ENCODE measurements at regions not wholly inside any gene's neighbourhood (a gene's known extent, or its start where the extent isn't known, plus 50 kb on each side); places are given as distances from the start of the nearest gene placed in this dataset.
"Not testable (repeated sequence)": the region's sequence is repeated elsewhere in the genome, so short reads cannot be mapped to it uniquely, and the experiment has no call there.

DNA sequence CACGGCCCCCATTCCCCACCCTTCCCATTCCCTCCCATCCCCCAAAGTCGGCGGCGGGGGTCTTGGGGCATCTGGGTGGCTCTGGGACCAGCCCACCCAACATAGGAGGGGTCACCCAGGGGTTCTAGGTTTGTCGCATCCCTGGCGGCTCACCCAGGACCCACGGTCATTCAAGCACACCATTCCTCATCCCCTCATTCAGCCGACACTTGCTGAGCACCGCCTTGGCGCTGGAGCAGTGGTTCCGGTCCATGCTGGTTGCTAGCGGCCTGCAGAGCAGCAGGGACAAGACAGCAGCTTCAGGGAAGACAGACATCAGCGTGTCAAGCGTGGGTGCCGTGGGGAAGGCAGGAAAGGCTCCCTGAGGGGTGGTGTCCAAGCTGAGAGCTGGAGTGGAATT, 50.5 kb upstream of the OTOS start:
- Mint-ChIP-seq H3K9me3 (peaks cover 12% of the 10 kb centered on the region), H3K4me1 (ENCODE audit: low read depth) (no peaks in the 10 kb centered on the region), H3K36me3 (ENCODE audit: low read depth) (no peaks in the 10 kb centered on the region), H3K4me3 (no peak overlapping the region), H3K27ac (no peak overlapping the region), H3K27me3 (ENCODE audit: low read depth) (no peaks in the 10 kb centered on the region)

DNA sequence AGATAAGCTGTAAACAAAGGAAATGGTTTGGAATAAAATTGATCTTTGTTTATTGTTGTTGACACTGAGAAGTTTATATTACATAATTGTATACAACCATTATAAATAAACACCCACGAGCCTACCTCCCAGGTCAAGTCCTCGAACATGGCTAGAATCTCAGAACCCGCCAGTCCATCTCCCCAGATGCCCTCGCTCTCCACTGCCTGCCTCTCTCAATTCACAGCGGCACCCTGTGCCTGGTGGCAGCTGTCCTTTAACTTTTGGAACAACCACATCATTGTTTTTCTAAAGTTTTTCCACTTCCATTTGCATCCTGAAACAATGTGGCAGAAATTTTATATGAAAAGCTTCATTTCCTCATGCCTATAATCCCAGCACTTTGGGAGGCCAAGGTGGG, 52.2 kb upstream of the OTOS start:
- Mint-ChIP-seq H3K27me3 (ENCODE audit: low read depth) (no peaks in the 10 kb centered on the region), H3K27ac (no peak overlapping the region), H3K4me1 (ENCODE audit: low read depth) (no peaks in the 10 kb centered on the region)

DNA sequence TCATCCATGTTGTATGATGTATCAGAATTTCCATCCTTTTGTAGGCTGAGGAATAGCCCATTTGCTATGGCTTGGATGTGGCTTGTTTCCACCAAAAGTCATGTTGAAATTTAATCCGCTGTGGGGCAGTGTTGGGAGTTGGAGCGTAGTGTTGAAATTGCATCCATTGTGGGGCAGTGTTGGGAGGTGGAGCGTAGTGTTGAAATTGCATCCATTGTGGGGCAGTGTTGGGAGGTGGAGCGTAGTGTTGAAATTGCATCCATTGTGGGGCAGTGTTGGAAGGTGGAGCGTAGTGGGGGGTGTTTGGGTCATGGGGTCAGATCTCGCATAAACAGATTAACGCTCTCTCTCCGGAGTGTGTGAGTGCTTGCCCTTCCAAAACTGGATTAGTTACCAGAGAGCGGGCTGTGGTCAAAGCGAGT, 53.9 kb upstream of the OTOS start:
- not testable (repeated sequence) for H3K4me3 Mint-ChIP-seq; H3K27me3 Mint-ChIP-seq (ENCODE audit: low read depth); H3K27ac Mint-ChIP-seq; H3K36me3 Mint-ChIP-seq (ENCODE audit: low read depth); H3K9me3 Mint-ChIP-seq; H3K4me1 Mint-ChIP-seq (ENCODE audit: low read depth)

More for the DNA sequence above, 52.2 kb upstream of the OTOS start:
- Mint-ChIP-seq H3K9me3 (peaks cover 7% of the 10 kb centered on the region), H3K4me3 (no peak overlapping the region), H3K36me3 (ENCODE audit: low read depth) (no peaks in the 10 kb centered on the region)

DNA sequence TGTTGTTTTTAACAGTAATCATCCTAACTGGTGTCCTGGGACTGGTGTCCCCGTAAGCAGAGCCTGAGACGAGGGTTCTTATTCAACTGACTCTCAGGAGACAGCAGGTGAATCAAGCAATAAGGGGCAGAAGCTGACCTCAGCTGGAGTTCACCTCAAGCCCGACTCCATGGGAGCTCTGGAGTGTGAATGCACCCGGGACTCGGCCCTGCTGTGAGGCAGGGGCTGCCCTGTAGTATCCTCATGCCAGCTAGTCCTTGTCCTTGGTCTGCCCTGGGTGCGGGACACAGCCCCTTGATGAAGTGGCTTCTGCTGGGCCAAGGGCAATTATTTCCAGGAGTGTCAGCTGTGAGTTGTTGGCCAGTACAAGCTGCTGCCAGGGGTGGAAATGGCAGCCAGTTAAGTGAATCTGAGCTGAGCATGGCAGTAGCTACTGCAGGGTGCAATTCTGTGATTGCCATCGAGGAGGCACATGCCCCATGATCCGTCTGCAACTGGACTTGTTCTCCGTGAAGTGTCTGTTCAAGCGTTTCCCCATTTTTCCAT, 54.9 kb upstream of the OTOS start:
- Mint-ChIP-seq H3K4me1 (ENCODE audit: low read depth) (no peaks in the 10 kb centered on the region), H3K4me3 (no peak overlapping the region), H3K9me3 (no peaks in the 10 kb centered on the region), H3K27me3 (ENCODE audit: low read depth) (no peaks in the 10 kb centered on the region), H3K36me3 (ENCODE audit: low read depth) (no peaks in the 10 kb centered on the region), H3K27ac (no peak overlapping the region)

DNA sequence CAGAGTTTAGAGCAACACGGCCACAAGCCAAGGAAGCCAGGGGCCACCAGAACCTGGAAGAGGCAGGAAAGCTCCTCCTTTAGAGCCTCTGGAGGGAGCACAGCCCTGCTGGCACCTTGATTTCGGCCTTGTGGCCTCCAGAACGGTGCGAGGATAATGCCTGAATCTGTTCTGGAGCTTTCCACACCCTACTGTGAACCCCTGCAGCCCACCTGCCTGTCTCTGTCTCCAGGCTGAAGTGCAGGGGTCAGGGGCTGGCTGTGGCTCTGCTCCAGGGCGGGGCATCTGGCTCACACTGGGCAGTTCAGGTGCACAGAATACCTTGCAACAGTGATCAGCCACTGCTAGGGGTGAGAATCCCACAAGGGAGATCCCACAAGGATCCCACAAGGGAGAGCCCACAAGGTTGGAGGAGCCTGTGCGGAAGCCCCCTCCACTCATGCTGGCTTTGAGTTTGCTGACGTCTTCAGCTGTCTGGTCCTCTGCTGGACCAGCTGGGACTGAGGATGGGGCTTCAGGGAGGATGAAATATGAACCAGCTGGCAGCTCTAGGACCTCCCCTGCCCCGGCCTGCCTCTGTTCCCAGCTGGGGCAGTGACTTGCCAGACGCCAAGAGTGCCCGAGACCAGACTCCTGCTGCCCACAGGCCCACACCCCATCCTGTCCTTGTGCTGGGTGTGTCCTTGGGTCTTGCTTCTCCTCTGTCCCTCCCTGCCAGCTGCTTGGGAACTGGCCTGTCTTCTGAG, 56.4 kb upstream of the OTOS start:
- Mint-ChIP-seq H3K36me3 (ENCODE audit: low read depth) (no peaks in the 10 kb centered on the region), H3K27ac (no peak overlapping the region), H3K9me3 (no peaks in the 10 kb centered on the region), H3K4me1 (ENCODE audit: low read depth) (no peaks in the 10 kb centered on the region), H3K4me3 (no peak overlapping the region), H3K27me3 (ENCODE audit: low read depth) (peaks cover 4% of the 10 kb centered on the region)

DNA sequence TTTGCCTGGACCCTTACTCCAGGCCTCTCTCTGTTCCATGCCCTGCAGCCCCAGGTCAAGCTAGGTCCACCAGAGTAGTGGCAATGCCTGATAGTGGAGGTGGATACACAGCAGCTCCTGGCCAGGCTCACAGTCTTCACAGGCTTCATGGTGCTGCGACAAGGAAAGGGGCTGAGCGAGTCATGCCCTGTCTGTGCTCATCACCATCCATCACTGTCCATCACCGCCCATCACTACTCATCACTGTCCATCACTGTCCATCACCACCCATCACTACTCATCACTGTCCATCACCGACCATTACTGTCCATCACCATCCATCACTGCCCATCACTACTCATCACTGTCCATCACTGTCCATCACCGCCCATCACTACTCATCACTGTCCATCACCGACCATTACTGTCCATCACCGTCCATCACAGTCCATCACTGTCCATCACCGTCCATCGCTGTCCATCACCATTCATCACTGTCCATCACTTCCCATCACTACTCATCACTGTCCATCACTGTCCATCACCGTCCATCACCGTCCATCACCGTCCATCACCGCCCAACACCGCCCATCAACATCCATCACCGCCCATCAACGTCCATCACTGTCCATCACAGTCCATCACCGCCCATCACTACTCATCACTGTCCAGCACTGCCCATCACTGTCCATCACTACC, 57.1 kb upstream of the OTOS start:
- Mint-ChIP-seq H3K27me3 (ENCODE audit: low read depth) (peaks cover 4% of the 10 kb centered on the region), H3K9me3 (no peaks in the 10 kb centered on the region), H3K36me3 (ENCODE audit: low read depth) (no peaks in the 10 kb centered on the region), H3K27ac (no peak overlapping the region), H3K4me3 (no peak overlapping the region), H3K4me1 (ENCODE audit: low read depth) (no peaks in the 10 kb centered on the region)

DNA sequence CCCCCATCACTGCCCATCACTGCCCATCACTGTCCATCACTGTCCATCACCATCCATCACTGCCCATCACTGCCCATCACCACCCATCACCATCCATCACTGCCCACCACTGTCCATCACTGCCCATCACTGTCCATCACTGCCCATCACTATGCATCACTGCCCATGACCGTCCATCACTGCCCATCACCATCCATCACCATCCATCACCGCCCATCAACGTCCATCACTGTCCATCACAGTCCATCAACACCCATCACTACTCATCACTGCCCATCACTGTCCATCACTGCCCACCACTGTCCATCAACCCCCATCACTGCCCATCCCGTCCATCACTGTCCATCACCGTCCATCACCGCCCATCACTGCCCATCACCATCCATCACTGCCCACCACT, 57.8 kb upstream of the OTOS start:
- peaks cover 4% of the 10 kb centered on the region for H3K27me3 Mint-ChIP-seq (ENCODE audit: low read depth)
- no peaks in the 10 kb centered on the region for H3K4me1 Mint-ChIP-seq (ENCODE audit: low read depth)
- H3K4me3 Mint-ChIP-seq, result no peak overlapping the region
- H3K9me3 Mint-ChIP-seq, result no peaks in the 10 kb centered on the region
- H3K27ac Mint-ChIP-seq, result no peak overlapping the region
- H3K36me3 Mint-ChIP-seq (ENCODE audit: low read depth), result no peaks in the 10 kb centered on the region

DNA sequence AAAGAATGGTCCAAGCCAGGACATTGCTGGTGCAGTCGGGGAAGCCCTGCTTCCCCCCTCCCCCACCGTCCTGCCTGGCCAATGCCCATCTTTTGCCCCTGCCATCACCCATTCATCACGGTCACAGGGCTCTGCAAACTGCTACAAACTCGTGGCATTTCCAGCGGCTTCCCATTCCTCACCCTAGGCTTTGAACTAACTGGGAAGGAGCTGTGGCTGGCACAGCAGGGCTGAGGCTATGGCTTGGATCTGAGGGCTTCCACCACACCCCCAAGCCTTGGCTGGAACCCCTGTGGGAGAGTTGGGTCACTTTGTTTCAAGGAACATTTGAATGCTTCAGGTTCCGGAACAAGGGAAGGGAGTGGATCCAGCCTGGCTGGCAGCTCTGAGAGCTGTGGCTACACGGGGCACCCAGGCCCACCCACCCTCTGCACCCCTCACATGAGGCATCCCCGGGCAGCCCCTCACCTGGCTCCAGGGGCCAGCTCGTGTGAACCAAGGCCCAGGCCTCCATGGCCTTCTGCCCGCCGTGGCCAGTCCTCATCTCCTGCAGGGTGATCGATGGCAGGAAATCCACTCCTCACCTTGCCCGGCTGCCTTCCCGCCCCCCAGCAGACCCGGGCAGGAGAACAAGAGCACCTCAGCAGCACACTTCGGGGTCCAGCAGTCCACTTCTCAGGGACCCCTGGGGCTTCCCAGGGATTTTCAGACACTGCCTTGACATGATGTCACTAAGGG, 58.8 kb upstream of the OTOS start:
- H3K27me3 Mint-ChIP-seq (ENCODE audit: low read depth), result peaks cover 4% of the 10 kb centered on the region
- no peak overlapping the region for H3K27ac Mint-ChIP-seq
- no peaks in the 10 kb centered on the region for H3K9me3 Mint-ChIP-seq
- H3K4me1 Mint-ChIP-seq (ENCODE audit: low read depth), result no peaks in the 10 kb centered on the region
- H3K4me3 Mint-ChIP-seq, result no peak overlapping the region
- H3K36me3 Mint-ChIP-seq (ENCODE audit: low read depth), result no peaks in the 10 kb centered on the region

DNA sequence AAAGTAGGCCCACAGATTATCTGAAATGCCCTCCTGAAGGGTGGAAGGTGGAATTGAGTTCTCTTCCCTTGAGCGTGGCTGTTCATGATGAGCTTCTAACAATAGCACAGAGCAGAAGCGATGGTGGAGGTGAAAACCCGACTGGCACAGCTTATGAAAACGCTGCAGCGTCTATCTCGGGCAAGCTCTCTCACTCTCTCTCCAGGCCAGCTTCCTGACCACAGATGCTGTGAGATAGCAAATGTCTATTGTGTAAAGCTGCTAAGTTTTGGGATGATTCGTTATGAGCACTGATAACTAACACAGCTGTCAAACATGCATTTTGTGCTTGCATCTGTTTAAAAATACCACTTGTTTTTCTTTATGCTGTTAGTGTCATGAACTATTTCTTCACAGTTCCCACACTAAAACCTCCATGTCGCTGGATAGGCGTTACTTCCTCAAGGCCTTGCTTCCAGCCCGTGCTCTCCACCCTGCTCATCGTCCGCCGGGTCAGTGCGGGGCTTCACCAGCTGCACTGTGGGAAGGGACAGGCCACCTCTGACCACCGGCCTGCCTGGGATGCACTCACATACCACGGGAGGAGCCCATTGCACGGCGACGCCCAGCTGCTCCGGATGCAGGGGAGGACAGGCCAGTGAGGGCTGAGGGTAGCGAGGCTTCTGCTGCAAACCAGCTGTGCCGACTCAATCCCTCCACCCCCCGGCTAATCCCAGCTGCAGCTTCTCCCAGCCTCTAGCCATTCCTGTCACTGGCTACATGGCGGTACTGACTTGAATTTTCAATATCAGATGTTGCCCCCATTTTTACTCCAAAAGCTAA, 60.0 kb upstream of the OTOS start:
- no peak overlapping the region for H3K27ac Mint-ChIP-seq
- H3K36me3 Mint-ChIP-seq (ENCODE audit: low read depth), result no peaks in the 10 kb centered on the region
- peaks cover 9% of the 10 kb centered on the region for H3K27me3 Mint-ChIP-seq (ENCODE audit: low read depth)
- H3K4me3 Mint-ChIP-seq, result no peak overlapping the region
- H3K9me3 Mint-ChIP-seq, result no peaks in the 10 kb centered on the region
- H3K4me1 Mint-ChIP-seq (ENCODE audit: low read depth), result peaks cover 3% of the 10 kb centered on the region

DNA sequence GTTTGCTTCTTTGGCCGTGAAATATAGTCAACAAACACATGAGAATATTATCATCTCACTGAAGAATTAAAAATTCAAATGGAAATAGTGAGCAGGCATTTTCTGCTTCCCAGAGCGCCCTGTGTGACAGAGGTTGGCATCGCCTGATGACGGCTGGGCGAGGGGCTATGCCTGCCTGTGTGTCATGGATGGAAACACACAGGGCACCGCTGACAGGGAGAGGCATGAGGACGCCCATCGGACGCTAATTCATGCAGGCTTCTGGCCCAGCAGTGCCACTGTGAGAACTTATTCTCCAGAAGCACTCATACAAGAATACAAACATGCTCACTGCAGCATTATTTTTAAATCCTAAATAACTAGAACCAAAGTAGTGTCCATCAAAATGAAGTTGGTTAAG, 61.4 kb upstream of the OTOS start:
- Mint-ChIP-seq H3K27ac (no peak overlapping the region), H3K27me3 (ENCODE audit: low read depth) (peaks cover 9% of the 10 kb centered on the region), H3K36me3 (ENCODE audit: low read depth) (no peaks in the 10 kb centered on the region), H3K4me3 (no peak overlapping the region), H3K9me3 (peaks cover 6% of the 10 kb centered on the region), H3K4me1 (ENCODE audit: low read depth) (peaks cover 3% of the 10 kb centered on the region)

DNA sequence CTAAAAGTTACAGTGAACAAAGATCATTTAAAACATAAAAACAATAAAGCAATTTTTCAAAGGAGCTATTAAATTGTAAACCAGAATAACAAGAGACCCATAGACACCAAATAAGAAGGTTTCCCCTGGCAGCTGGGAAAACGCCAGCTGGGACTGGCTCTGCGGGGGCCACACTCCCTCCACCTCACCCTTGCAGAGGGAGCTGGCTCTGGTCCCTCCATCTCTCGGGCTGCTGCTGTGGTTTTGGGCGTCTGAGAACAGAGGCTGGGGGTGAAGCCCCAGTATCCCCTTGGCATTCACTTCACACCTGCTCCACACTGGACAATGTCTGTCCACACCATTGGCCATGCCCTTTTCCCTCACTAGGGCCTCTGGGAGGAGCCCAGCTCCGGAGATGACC, 62.1 kb upstream of the OTOS start:
- Mint-ChIP-seq H3K36me3 (ENCODE audit: low read depth) (no peaks in the 10 kb centered on the region), H3K9me3 (peaks cover 6% of the 10 kb centered on the region), H3K4me3 (no peak overlapping the region), H3K27ac (no peak overlapping the region), H3K4me1 (ENCODE audit: low read depth) (peaks cover 3% of the 10 kb centered on the region), H3K27me3 (ENCODE audit: low read depth) (peaks cover 9% of the 10 kb centered on the region)

DNA sequence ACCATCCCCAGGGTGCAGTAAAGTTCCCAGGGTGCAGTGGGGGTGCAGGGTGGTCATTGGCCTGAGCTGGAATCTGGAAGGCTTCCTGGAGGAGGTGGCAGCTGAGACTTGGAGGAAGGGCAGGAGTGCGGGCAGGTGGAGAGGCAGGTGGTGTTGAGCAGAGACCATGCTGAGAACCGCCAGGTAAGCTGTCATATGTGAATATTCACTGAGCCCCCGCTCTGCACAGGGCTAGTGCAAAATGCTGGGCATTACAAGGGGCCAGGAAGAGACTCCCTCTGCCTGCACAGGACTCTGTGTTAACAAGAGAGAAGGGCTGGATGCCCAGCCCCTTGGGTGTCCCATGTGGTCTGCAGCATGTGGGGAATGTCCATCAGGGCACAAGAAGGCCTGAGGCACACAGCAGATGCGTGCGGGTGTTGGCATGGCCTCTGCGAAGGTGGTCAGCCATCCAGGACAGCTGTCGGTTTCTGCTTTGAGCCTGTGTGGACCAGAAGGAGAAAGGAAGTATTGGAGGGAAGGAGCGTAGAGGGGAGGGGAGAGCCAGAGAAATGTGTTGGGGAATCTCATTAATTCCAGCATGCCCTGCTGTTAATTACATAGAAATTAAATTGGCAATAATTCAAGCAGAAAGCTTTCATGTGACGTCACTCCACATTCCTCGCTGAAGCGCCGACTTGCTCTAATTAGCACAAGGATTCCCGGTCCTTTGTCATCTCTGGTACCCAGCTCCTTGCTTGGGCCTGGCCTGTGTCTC, 62.8 kb upstream of the OTOS start:
- Mint-ChIP-seq H3K4me3 (no peak overlapping the region), H3K27me3 (ENCODE audit: low read depth) (peaks cover 9% of the 10 kb centered on the region), H3K4me1 (ENCODE audit: low read depth) (peaks cover 3% of the 10 kb centered on the region), H3K36me3 (ENCODE audit: low read depth) (no peaks in the 10 kb centered on the region), H3K27ac (no peak overlapping the region), H3K9me3 (peaks cover 6% of the 10 kb centered on the region)

DNA sequence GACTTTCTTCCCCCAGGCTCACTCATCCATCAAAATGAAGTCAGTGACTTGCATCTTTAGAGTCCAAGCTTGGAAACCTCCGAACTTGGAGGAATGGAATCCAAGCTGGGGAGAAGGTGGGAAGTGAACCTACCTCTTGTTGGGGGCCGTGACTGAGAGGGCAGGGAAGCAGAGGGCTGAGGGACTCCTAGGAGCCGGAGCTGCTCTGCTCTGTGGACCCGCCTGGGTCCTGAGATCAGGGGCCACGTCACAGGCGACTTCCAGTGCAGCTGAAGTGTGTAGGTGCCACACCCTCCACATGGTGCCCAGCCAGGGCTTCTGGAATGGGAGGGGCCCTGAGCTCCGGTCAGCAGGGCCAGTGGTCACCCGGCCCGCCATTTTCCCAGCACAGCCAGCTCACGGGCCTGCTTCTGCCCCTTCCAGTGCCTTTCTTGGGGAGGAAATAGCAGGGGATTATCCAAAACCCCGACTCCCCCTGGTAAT, 63.4 kb upstream of the OTOS start:
- Mint-ChIP-seq H3K27me3 (ENCODE audit: low read depth) (peaks cover 9% of the 10 kb centered on the region), H3K27ac (no peak overlapping the region), H3K4me1 (ENCODE audit: low read depth) (peaks cover 3% of the 10 kb centered on the region), H3K4me3 (no peak overlapping the region), H3K36me3 (ENCODE audit: low read depth) (no peaks in the 10 kb centered on the region), H3K9me3 (peaks cover 6% of the 10 kb centered on the region)

All from T-helper 1 cell treated with Interleukin-12 subunit alpha and Interleukin-12 subunit beta and Interleukin-4 antibody, amounts not matched to agents 30 μg/mL and 1 μg/mL, for 36 hours (primary cell).